HG03135 (cell line): ENCODE measurements at regions not wholly inside any gene's neighbourhood (a gene's known extent, or its start where the extent isn't known, plus 50 kb on each side); places are given as distances from the start of the nearest gene placed in this dataset.
A peak's percentile ranks its signal among the peaks of the same experiment; 100 is the strongest.

Source experiments
- ATAC-seq: cut with Tn5 transposase; IDR thresholded peaks from one replicate; pipeline ENCODE4 v1.9.1; 2021; ENCODE audit warnings: mild to moderate bottlenecking, moderate library complexity; ENCODE audit not compliant: unreplicated experiment

DNA sequence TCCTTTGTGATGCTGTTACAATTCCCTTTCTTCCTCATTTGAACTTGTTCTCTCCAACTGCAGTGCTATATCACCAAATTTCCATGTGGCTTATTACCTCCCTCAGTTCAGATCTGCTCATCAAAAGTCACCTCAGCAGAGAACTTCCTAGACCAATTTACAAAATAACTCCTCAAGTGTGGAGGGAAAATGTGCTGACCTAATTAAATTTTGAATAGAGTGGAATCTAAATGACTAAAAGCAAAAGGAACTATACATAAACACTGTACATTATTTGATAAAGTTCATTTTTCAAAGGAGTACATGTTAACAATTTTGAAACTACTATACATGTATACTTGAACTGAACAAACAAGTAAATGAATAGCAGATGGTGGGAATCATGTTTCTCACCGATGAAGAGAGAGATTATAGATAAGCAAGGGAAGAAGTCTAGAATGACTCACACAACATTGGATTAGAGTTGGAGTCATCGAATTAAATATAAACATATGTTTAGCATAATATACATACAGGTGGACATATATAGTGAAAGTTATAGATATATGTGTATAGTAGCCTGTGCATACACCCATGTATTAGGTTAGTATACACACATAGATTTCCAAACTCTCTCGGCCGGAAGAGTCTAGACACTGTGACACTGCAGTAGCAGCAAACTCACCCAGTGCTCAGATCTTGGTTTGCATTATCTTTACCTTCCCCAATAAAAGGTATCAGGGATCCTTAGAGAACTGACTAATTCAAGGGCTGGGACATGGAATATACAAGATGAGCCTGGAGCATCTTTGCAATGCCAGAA, 318.7 kb downstream of the PCDH18 start:
- ATAC-seq = no peak

DNA sequence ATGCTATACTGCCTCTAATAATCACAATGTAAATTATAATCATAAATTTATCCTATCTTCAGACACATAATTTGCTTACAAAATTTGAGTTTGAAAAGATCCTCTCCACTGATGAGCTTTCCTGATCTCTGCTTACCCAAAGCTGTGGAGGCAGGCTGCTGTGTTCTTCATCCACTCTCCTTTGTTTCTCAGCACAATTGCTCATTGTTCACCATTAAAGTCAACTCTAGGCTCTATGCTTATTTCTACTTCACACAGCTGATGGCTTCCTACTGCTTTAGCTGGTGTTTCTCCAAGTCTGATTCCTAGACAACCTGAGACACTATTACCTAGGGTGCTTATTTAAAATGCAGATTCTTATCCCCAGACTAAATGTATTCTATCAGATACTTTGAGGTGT, 319.7 kb downstream of the PCDH18 start:
- ATAC-seq = no peak

DNA sequence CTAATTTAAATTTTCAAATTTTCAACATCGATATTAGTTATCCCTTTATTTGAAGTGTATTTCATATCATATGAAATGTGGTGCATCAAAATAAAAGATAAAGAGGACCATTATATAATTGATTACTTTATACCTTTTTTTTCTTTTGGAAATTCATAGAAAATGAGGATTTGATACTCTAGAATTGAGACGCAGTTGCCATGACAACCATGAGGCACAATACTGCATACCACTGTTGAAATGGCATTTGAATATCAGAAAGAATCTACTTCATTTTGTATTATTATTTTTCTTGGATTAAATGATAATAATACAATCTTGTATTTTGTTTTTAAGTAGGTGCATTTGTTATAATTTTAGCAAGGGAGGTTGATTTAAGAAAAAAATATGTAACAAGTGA, 323.1 kb downstream of the PCDH18 start:
- no peak for ATAC-seq

DNA sequence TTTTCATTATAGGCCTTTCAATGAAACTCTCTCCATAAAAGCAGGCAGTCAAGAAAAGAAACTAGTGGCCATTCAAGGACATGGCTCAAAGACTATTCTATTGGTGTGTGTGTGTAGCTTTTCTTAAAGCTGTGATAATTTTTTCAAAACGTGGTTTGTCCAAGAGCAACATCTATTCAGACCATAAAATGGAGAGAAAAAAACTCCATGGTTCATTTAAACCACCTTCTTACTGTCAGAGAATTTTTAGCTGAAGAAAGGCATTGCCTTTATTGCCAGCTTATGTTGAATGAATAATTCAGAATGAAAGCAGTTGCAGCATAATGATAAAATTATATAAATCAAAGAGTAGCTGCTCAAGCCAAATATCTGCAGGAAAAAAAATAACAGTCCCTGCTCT, 325.5 kb downstream of the PCDH18 start:
- ATAC-seq = no peak

DNA sequence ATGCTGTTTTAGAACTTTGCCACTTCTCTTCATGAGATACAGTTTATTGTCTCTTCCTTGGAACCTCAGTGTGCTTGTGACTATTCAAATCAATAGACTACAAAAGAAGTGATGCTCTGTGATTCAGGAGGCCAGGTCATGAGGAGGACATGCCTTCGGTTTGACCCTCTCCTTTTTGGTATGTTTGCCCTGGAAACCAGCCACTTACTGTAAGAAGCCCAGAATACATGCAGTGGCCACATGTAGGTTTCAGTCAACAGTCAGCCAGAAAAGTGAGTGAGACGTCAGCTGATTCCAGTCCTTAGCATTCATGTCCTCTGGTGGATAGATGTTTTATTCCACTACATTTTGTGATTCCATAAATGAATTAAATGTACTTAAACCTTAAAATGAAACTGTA, 328.7 kb downstream of the PCDH18 start:
- no peak for ATAC-seq

DNA sequence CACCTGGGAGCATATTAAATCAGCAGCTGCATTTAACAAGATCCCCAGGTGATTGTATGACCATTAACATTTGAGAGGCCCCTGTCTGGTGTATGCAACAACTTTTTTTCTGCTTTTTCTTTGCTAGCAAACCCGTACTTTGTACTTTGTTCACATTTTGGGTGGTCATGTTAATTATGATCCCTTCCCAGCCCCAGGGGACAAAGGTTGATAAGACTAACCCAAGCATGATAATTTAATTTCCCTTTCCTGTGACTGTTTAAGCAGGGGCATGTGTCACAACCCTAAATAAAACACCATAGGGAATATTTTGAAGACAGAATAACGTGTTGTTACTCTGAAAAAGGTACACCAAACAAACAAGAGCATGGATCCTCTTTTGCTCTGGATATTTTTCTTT, 332.0 kb downstream of the PCDH18 start:
- no peak for ATAC-seq

DNA sequence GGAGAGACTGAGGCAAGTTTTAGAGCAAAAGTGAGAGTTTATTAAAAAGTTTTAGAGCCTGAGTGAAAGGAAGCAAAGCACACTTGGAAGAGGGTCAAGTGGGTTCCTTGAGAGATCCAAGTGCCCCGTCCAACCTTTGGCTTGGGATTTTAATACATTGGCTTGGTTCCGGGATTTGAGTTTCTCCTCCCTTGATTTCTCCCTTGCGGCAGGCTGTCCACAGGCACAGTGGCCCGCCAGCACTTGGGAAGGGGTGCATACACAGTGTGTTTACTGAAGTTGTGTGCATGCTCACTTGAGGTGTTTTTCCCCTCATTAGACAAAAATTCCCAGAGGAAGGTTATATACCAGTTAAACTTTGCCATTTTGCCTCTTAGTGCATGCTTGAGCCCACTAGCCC, 333.5 kb downstream of the PCDH18 start:
- no peak for ATAC-seq

DNA sequence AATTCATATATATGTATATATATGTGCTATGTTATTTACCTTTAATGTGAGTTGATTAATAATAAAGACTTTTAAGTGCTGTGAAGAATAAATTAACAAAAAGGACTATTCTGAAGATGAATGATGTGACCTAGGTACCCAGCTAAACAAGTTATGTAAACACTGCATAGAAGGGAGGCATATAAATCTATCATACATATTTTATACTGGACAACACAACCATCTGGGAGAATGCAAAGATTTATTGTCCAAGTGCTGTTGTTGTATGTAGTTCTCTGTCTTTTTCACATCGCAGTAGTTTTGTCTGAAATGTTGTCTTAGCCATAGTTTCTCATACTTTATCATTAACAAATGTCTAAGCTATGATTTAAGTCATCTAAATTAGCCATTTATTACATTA, 337.6 kb downstream of the PCDH18 start:
- no peak for ATAC-seq

DNA sequence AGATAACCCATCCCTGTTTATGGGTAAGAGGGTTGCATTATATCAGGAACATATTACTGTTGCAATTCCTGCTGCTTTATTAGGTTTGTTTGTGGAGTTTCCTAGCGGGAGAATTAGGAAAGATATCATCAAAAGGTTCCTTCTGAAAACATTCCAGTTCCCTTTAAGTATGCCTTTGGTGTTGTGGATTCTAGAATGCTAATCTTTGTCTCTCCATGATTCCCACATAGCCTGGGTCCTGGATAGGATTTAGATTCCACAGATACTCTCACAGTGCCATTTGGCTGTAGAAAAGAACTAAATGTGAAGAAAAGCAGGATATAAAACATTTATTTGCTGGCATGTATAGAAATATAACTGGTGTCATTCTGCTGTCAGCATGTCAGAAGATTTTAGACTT, 338.7 kb downstream of the PCDH18 start:
- ATAC-seq = no peak

DNA sequence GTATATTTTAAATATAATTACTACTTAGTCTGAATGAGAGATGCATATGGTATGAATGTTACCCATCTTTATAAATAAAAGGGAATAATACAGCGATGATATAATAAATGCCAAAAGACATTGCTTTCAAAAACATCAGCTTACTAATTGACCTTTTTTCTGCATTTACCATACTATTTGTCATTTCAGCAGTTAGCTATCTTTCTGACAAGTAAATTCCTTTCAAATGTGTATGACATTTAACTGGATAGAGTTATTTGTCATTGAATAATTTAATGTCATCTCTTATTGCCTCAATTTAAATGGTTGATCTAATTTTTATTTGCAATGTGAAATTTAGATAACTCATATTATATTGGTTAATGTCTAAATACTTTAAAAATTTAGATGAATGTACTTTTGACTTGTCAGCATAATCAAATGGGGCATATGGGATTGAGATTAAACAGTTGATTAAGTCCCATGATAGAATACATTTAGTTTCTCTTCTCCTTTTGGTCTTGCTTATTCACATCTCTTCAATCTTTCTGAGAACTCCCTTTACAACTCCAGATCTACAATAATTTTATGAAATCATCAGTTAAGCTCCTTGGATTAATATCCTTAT, 350.9 kb downstream of the PCDH18 start:
- no peak for ATAC-seq

DNA sequence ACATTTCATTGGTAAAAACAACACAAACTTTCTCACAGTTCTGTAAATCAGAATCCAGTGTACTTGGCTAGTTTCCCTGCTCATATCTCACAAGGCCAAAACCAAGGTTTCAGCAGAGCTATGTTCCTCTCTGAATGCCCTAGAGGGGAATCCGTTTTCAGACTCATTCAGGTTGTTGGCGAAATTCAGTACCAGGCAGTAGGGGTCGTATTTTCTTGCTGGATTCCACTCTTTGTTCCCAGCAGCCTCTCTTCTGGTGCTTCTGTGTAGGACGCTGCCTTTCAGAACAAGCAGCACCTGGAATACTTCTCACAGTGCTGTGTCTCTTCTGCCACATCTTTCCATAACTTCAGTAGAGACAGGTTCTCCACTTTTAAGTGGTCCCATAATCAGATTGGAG, 351.9 kb downstream of the PCDH18 start:
- ATAC-seq = no peak

DNA sequence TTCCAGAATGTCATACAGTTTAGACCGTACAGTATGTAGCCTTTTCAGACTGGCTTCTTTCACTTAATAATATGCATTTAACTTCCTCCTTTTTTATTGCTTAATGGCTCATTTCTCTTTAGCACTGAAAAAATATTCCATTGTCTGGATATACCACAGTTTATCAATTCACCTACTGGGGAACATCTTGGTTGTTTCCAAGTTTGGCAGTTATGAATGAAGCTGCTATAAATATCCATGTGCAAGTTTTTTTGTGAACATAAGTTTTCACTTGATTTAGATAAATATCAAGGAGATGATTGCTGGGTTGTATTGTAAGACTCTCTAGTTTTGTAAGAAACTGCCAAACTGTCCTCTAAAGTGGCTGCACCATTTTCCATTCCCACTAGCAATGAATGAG, 375.5 kb downstream of the PCDH18 start:
- no peak for ATAC-seq

DNA sequence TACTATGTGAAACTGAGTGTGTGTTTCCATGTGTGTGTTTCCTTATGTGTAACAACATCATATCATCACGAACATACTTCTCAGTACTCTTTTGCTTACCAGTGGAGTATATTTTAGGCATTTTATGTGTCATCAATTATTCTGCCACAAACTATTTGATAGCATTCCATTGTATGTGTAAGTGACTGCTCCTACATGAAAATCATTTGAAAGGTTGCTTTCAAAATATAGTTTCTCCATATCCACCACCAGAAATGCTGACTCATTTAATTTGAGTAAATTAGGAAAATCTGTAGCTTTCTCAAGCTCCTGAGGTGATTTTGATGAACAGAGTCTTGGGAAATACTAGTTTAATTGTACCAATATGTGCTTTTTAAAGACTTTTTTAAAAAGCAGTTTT, 376.2 kb downstream of the PCDH18 start:
- ATAC-seq = no peak

DNA sequence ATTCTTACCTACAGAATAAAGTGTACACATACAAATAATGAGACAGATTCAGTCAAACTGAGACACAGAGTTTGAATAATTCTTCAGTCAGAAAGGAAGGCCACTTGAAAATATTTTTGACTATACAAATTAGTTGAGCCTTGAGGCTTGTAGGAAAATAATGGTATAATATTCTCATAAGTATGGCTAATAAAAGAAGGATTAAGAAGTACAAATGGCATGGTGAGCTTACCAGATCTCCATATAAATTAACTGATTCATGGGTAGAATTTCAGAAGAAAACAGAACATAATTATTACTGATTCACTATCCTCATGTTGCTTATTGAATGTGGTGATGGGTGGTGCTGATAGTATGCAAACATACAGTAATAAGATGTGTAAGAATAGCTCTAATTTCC, 401.1 kb downstream of the PCDH18 start:
- no peak for ATAC-seq

DNA sequence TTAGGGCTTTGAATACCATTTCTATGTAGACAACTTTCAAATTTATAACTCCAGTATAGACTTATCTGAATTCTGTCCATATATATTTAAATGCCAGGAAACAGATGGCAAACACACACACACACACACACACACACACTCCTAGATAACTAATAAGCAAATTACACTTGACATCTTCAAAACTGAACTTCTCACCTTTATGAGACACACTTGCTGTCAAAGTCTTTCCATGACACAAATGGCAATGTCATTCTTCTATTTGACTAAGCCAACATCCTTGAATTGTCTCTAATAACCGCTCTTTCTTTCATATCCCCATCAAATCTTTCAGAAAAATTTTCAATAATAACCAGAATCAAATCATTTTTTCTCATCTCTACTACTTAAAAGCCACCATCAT, 402.4 kb downstream of the PCDH18 start:
- ATAC-seq = no peak

DNA sequence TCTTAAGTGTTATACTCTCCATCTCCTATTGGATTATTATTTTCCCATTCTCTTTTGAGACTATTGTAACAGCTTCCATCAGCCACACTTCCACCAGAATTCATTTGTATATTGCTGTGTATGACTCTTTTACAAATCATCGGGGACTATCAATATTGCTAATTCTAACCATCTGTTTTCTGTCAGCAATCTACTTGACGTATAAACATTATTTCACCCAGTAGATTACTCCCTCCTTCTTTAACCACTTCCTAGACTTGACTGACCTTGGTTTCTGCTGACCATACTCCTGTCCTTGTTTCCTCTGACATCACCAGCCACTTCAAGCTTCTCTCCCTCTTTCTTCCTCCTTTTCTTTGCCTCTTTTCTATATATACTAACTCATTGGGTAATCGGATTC, 402.9 kb downstream of the PCDH18 start:
- no peak for ATAC-seq

DNA sequence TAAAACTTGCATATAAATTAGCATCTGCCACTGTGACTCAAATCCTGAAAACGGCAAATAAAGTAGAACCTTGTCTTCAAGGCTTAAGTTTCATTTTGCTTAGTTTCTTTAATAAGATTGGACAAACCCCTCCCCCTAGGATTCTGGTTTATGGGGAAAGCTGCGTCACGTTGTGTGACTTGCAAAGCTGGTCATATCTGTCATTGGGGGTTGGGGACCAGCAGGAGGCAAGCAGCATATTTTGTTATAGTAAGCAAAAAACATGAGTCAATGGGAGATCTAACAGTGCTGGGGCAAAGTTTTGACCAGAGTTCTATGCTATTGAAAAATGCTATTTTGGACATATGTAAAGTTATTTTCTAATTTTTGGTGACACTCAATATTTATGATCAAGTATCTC, 407.3 kb downstream of the PCDH18 start:
- ATAC-seq = no peak

DNA sequence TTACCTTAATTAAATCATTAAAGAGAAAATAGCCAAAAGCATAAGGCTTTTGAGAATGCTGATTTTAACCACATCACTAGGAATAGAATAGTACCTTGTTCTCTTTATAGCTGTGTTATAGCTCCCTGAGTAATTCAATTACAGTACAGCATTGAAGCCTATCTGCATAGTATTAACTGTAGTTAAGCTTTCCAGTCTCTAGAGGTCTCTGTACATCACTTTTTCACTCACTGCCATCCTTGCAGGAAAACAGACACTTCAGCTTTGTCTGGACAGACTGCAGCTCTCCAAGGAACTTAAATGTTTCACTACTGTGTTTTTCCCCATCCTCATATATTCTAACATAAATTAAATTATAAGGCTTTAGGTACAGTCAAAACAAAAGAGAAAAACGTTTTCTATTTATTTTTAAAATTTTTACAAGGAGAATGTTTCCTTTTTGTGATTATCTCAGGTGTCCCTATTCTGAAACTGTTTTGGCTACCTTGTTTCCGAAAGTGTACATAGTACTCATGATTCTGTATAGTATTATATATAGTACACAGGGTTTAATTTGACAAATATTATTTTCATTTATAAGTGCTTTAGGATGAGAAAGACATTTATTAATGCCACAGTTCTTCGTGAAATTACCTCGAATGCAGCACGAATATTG, 407.9 kb downstream of the PCDH18 start:
- peak; percentile 88 for ATAC-seq

DNA sequence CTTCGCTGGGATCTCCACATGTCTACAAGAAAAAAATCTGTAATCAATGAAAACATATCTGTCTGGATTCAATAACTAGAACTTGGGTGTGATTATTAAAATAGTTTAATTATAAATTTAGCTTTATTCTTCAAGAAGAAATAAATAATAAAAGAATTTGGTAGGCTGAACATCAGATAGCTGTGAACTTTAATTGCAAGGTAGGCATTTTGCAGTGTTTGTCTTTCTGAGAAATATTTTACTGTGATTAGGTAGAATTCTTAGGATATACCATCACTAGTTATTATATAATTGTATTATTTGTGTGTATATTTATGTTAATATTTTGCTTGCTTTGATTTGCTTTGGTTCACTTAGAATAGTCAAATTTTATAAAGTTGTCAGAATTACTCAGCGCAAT, 409.4 kb downstream of the PCDH18 start:
- no peak for ATAC-seq

DNA sequence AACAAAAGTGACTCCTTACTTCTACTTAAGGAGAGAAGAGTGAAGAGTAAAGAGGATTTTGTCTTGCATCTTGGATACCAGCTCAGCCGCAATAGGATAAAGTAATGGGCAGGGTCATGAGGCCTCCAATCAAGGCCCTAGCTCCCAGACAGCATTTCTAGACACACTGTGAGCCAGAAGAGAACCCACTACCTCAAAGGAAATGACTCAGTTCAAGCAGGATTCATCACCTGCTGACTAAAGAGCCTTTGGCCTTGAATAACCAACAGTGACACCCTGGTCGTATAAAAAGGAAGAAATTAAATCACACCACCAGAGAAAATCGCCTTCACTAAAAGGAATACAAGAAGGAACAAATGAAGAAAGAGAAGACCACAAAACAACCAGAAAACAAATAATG, 416.1 kb downstream of the PCDH18 start:
- no peak for ATAC-seq

DNA sequence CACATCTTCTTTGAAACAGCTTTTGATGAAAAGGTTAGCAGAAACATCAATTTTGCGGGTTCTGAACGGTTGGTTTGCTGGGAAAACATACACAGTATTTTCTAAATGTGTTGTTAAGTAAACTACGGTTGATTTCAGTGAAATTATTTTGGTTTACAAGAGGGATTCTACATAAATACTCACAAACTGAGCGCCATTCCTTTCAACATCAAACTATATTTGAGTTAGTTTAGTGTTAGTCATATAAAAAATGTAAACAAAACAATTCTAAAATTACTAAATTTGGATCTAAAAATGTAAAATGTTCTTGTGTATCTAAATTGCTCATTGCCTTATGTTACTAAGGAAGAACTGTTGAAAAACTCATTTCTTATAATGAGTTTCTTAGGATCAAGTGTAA, 425.6 kb downstream of the PCDH18 start:
- no peak for ATAC-seq

DNA sequence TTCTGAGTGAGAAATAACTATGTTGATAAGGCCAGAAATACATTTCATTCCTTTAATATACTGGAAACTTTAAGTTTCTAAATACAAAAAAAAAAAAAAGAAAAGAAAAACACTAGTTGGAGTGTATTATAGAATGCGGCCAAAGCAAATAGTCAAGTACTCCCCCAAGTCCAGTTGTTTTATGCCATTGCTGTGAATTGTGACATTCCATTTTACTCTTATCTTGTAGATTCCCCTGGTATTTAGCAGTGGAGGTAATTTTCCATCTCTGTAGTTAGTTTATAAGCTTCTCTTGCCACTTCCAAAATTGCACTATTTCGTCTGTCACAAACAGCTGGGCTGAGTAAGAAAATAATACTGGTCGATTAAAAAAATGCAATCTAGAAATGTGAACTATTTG, 426.0 kb downstream of the PCDH18 start:
- no peak for ATAC-seq
